SKM-1 (cell line): ENCODE measurements at regions not wholly inside any gene's neighbourhood (a gene's known extent, or its start where the extent isn't known, plus 50 kb on each side); places are given as distances from the start of the nearest gene placed in this dataset.

Source experiments
- DNase-seq: peaks from one replicate; lab custom pipeline; 2025; ENCODE audit not compliant: unreplicated experiment; lab: John Stamatoyannopoulos, UW

DNA sequence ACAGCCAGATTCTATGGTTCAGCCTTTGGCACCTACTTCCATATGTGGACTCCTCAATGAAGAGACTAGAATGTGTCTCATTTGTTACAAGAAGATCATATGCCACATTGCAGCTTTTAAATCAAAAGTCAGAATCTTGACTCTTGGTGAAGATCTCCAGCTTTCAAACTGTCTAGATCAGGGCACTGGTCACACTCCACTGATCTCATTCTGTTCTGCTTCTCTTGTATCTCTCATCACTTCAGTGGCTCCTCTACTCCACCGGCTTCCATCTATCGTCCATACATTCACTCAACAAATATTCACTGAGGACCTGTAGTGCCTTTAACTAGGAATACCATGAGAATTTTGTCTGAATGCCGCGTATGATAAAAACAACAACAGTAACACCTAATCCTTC is 203.3 kb upstream of the LPP start:
- no peak for DNase-seq

DNA sequence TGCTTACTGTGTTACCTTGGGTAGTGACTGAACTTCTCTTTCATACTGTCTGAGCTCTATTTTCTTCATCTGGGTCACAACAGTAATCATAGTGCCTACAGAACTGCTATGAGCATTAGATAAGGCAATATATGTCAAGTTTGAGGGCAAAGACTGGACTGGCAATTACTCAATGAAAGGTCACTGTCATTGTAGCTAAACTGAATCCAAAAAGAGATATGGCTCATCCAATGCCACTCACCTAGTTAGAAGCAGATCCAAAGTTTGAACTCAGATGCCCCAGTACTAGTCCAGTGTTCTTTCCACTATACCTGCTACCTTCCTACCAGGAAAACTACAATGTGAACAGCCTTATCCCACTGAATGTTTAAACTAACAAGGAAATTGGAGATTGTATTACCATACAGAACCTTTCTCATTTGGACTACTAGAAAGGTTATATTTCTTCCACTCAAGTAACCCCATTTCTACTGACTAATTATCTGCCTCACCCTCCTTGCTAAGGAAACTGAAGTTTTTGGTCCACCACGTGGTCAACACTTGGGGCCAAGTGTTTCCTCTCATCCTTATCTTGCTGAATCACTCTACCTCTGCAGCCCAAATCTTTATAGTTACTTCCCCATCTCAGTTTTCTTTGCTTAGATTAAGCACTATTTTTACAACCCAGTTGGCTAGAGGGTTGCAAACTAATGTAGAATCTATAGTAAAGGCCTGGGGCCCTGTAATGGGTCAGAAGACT is 202.3 kb upstream of the LPP start:
- DNase-seq, result peak; percentile 69

DNA sequence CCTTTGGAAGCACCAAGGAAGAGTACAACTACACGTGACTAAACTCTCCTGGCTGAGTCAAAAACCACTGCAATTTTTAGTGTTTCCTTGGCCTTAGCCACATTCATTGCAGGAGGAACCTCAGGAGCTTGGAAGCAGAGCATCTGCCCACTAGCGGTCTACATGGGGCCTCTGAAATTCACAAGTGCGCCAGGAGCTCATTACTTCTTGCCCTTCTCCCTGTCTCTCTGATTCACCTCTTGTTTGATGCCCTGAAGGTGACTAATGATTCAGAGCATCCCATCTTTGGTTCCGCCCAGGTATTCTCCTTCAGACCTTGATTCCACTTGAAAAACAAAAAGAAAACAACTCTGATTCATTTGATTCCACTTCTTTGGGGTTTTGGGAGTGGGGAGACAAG is 201.1 kb upstream of the LPP start:
- no peak for DNase-seq

DNA sequence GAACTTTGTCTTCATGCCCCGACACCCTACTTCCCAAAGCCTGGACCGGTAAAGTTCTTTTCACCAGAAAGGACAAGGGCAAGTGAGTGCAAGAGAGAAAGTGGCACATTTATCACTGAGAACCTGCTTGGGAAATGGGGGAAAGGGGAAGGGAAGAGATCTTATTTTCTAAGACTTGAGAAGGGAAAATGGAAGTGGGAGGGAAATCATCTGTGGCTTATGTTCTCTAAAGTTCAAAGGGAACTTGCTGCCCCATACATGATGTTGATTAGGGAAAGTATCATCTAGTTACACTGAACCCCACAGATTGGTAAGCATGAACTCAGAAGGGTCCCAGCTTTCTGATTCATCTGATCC is 199.5 kb upstream of the LPP start:
- no peak for DNase-seq

DNA sequence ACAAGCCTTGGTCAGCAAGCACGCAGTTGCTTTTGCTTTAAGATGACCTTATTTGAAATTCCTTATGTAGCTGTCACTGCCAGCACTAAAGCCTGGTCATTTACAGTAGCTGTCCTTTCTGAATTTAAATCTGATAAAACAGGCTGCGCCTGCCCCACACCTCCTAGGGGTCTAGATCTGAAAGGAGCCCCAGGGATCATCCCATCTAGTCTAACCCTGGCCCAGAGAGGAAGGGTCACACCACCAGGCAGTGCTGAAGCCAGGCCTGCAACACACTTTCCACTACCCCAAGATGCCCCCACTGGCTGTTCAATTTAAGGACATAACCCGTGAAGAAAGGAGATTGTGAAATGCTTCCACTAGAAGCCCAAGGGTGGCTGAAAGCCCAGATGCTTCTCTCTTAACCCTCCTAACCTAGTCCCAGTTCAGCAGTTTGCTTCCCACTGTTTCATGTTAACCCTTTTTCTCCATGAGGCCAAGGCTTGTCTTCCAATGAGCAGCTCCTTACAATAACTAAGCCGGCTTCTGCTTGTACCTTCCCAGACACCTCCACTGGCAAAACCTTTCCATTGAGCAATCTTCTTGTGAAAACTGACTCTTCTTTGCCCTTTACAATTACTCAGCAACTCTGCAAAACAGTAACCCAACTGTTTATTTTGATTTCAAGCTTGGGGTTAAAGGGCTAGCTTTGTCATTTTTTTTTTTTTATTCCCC is 198.9 kb upstream of the LPP start:
- DNase-seq, result peak; percentile 98

DNA sequence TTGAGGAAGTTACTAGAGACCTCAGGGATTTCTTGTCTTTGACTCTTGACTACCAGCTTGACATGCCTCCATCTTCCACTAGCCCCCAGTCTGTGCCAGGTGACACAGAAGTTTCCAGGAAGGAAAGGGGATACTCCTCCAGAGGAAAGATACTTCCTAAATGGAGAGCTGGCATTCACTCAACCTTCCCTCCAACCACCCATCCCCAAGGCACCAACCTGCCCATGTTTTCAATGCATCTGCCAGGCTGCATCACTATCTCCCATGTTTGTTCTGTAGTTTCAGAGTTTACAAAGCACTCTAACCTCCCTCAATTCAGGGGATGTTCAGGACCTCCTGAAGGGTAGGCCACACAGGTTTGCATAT is 198.4 kb upstream of the LPP start:
- no peak for DNase-seq

DNA sequence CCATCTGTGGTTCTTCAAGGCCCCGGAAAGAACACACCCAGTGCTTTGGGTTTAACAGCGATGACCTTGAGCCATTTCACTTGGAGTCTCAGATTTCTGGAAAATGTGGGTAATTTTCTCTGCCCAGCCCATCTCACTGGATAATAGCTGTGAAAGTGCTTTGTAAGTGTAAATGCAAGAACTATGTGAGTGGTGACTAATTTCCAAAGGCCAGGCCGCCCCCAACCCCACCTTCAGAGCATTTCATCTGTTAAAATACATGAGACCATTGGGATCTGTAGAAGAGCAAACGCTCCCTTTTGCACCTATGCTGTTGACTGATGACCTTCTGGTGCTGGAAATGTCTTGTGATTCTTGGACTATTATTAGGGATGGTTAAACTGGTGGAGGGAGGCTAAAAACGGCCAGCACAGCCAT is 196.8 kb upstream of the LPP start:
- DNase-seq, result no peak

DNA sequence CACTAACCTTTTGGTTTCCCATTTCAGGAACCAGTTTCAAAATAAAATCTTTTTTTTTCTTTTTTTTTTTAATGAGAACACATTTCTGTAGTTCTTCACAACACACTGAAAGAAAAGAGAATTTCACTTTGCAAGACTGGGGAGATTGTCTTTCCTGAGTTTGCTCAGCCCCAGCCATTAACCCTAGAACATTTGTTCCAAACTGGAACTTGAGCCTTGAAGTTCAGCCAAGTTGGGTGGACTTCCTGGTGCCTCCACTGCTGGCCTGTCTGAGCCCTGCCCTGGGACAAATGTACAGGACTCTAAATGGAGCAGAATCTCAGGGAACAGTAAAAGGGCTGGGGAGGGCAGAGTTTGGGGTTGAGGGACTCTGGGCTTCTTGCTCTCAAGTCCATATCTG is 196.4 kb upstream of the LPP start:
- DNase-seq, result no peak

DNA sequence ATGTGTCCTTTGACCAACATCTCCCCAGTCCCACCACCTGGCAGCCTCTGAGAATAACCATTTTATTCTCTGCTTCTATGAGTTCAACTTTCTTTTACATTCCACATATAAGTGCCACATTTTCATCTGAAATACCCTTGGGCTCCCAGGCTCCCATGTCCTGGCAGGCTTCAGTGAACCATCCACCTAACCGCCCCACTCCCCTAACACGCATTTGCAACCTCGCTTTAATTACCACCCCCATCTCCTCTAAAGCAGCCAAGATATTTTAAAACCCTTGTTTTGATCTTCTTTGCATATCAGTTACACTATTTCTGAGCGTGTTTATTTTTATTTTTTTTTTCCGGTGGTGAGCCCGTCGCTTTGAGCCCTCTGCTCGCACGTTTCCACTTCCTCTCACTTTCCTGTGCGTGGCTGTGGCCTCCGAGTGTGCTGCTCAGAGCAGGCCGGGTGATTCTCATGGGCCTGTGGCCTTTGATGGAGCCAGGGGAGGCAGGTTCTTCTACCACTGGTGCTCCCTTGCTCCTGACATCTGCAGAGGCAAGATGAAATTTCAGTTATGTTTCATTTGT is 195.4 kb upstream of the LPP start:
- no peak for DNase-seq

DNA sequence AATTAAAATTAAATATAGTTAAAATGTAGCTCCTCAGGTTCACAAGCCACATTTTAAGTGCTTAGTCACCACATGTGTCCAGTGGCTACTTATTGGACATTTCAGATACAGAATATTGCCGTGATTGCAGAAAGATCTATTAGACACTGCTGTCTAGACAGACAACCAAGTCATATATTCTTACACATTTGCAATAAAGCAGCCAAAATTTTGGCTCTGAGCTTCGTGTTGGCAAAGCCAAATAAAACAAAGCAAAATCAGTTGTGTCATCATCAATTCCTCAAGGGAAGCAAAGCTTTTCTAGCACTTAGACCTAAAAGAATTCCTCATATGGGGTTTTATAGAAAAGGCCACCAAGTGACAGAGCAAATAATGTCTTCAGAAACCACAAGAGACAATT is 193.1 kb upstream of the LPP start:
- no peak for DNase-seq

DNA sequence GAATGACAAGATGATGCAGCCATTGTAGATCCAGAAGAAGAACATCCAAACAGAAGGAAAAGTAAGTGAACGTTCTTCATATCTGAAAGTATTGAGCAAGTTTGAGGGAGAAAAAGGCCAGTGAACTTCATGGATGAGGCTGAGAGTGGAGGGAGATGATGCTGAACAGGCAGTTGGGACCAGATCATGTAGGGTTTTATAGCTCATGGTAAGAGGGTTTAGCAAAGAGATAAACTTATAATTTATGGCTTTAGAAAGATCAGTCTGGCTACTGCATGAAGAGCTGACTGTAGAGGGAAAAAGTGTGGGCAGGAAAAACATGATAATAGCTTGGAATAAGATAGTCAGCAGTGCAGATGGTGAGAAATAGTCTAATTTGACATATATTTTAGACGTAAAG is 192.6 kb upstream of the LPP start:
- no peak for DNase-seq

DNA sequence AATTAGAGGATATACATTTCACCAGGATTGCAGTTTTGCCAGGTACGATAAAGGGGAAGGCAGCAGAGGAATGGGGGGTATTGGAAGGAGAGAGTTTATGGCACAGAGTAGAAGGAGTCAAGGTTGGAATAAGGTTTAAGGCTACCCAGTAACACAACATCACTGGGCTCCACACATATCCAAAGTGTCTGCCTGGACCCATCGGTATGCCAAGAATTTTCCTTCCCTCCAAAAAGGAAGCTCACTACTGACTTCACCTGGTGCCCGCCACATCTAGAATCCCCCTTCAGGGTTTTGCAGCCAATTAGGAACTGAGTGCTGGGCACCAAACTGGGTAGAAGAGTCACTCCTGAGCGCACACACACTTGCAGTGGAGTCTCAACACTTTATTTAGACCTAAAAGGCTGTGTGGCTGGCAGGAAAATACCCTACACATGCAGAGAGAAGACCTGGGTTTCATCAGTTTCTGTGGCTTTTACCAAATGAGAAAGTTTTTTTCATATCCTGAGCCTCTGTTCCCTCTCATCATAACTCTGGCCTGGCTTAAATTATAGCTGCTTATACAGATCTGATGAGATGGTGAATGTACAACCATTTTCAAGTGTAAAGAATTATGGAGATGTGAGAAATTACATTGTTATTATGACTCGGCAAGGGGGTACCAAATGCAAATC is 190.8 kb upstream of the LPP start:
- no peak for DNase-seq

DNA sequence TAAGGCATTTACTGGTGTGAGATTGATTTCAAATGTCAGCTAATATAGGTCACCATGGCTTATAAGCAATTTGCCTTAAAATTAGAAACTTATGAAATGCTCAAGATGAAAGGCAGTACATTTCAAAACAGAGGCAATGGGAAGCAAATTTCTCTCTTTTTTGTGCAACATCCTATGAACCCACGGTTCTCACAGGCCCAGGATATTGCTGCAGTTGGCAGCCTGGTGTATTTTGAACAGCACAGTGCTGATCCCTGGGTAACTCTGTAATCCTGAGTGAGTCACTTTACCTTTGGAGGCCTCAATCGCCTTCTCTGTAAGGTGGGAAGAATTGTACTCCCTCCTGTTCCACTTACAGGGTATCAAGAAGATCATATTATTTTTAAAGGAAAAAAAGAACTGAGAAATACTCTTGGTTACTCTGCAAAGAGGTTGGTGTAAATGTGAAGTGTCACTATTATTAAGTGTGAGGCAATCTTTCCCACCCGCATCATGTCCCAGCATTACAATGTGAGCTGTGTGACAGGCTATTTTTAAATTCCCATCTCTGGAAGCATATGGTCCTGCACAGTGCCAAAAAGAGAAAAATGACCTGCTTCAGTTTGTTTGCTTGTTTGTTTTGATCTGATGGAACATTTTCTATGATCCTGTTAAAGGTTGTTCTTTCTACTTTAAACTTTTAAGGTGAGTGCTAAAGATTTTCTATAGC is 190.1 kb upstream of the LPP start:
- peak; percentile 55 for DNase-seq

DNA sequence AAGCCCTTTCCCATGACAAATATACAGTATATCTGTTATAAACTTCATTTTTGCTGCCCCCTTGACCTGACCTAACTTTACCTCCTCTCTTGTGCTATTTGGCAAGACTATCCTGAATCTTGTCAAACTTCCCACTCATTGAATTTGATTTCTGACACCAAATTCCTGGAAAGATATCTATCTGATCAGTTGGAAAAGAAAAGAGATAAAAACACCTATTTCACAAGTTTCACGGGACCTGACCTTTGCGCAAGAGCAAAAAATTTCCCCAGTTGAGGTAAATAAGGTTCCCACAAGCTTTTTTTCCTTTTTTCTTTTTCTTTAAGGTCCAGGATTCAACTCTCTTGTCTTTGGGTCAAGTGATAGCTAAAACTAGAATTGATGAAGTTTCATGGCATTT is 189.2 kb upstream of the LPP start:
- DNase-seq, result no peak

DNA sequence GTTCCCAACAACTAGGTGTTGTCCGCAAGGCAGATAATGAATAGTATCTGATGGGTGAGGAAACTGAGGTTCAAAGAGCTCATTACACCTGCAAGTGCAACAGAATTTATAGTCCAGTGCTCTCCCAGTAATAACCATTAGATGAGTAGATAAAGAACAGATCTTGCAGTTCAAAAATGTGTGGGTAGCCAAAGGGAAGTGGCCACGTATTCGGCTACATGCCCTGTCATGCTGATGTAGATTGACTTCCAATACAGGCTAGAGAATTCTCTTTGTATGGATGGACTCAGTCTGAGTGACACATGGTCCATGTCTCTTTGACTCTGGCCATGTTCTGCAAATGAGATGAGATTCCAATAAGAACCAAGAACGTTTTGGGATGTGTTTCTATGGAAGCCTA is 187.9 kb upstream of the LPP start:
- DNase-seq, result no peak

DNA sequence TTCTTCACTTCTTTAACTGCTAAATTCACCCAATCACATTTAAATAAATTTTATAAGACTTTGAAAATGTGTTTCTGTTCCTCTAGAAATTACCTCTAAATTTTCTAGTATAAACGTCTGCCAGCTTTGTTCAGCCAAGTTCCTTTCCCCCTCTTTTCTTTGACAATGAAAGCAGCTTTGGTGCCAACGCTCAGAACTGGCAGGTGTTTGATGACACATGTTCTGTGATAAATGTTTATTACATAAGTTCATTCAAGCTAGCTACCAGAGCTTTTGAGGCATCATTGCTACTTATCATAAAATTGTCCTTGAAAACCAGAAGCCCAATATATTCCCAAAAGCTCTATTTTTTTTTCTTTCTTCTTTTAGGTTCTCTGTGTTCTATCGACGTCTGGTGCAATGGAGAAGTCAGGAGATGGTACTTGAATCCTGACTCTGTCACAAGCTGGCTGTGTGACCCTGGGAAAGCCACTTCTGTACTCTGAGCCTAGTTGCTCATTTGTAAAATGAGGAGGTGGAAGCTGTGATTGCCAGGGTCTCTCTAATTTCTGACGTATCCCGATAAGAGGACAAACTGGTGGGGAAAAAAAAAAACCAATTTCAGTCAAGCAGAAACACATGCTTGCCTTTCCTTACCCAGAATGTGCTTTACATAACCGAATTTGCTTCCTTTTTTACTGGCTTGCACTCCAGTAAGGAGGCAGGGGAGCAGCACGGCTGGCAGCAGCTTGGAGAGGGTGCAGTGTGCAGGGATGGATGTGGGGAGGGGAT is 187.1 kb upstream of the LPP start:
- DNase-seq, result no peak

DNA sequence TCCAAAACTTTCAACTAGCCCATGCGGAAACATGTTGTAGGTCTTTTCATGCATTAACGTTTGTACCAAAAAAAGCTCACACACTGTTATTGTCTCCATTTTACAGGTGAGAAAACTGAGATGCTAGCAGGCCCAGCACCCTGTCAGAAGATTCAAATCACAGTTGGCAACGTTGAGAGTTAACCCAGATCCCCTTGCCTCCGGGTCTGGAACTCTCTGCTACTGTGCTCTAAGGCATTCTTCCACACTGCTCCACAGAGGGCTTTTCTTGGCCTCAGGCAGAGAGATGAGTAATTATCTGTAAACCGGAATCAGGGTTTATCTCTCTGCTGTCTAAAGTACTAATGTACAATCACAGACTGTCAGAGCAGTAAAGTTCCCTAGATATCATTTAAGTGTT is 186.0 kb upstream of the LPP start:
- no peak for DNase-seq

DNA sequence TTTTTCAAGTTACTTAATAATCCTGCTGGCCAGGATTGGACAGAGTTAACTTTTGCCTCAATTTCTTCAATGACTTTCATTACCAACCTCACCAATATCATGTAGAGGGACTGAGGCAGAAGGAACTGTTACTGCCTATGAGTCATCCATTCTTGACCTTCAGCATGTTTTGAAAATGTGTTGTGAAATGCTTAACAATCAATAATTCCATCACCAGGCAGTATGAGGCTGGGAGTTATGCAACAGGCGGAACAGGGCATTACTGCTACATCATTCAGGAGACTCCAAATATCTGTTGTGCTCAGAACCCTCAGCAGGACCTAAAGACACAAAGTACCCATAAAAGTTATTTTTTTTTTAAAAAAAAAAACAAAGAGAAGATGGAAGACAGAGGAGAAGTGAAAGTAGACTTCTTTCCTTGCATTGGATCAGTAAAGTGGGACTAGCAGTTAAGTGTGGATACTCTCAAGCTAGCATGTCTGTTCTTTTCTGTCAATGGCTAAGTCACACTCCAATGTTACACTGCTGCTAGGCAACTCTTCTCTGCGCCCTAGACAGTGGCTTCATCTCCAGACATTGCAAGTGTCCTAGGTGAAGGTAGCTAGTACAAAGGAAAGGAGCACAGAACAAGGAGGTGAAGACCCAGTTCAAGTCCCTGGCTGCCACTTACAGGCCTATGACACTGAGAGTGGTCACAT is 184.9 kb upstream of the LPP start:
- peak; percentile 84 for DNase-seq

DNA sequence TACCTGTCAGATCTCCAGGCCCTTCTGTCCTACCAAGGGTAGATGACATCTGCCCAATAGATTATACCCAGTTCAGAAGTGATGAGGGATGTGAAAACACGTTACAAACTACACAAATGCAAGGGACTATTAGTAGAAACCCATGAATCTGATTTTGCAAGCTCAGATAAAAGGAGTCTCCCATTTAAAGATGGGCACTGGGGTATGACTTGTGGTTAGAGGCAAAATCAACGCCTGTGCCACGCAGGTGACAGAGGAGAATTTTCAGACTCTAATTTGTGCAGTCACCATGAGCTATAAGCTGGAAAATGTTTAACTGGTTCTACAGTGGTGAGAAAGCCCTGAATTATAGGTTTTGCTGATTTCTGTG is 184.4 kb upstream of the LPP start:
- no peak for DNase-seq

DNA sequence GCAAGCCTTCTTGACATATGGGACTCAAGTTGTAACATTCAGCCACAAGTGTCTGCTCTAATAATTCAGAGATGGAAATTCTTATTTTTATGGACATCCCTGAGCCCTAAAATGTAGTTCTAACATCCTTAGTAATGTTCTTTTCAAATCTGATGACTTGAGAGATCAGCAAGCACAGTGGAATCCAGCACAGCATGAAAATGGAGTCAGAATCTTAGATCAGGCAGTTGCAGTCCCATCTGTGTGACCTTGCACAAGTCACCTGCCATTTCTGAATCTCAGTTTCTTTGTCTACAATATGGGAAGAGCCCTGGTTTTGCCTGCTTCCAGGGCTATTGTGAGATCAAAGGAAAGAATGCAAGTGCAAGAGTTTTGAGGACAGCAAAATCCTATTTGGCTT is 183.9 kb upstream of the LPP start:
- DNase-seq, result no peak
